ENCODE measurements at regions not wholly inside any gene's neighbourhood (a gene's known extent, or its start where the extent isn't known, plus 50 kb on each side); places are given as distances from the start of the nearest gene placed in this dataset.
A peak's percentile ranks its signal among the peaks of the same experiment; 100 is the strongest.
"Not testable (repeated sequence)": the region's sequence is repeated elsewhere in the genome, so short reads cannot be mapped to it uniquely, and the experiment has no call there.

- peak; percentile 62 for DNase-seq (ENCODE audit: low spot score)
Observed at GRCh38 chr9:129561594-129562281, 59.2 kb downstream of the C9orf50 start.

GRCh38 chr9:129560881-129561306 lies 60.0 kb downstream of the C9orf50 start:
- no peak for DNase-seq (ENCODE audit: low spot score)

DNA sequence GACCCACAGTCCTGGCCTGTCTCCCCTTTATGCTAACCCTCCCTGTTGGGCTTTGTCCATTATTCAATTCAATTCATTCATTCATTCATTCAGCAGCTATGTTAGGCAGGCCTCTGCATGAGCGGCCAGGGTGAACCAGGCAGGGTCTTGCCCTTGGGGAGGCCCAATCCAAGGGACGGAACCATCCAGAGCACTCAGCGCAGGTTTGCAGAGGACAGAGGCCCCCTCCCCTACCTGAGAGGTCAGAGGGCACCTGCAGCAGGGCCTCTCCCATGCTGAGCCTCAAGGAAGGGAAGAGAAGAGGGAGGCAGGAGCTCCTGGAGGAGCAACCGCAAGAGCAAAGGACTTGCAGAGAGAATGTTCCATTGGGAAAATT lies 61.4 kb downstream of the C9orf50 start:
- DNase-seq (ENCODE audit: low spot score), result no peak

DNA sequence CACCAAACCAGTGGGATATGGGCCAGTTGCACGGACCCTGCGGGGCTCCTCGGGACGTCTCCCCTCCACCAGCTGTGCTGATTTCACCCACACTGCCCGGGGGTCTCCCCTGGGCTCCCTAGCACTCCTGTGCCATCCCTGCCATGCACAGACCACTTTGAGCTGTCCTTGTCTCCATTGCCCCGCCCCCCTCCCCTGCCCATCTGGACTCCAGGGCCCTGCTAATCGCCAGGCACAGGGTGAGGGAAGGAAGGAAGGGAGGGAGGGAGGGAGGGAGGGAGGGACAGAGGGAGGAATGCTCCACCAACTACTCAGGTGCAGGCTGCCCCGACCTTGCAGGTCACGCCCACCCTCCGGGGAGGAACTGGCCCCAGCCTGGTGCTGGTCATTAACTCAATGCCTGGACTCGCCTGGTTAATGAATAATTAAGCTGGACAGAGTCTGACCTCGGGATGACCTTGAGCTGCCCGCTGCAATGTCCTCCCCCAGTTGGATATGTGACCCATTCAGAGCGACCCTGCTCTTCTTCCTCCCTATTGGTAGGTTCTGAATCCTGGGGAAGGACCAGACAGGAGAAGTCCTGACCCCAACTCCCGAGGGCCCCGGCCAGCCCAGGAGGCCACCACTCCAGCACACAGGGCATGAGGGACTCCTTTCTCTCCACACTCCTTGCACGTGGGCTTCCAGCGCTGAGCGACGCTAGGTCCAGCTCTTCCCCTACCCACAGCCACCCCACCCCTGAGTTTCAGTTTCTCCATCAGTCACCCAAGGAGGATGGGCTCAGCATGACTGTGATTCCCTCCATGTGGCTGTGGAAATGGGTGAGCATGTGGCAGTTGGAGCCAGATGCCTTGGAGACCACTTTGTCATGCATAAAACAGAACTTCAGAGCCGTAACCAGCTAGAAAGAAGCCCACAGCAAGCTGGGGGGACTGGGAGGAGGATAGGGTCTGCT lies 62.1 kb downstream of the C9orf50 start:
- DNase-seq (ENCODE audit: low spot score), result peak; percentile 66

DNA sequence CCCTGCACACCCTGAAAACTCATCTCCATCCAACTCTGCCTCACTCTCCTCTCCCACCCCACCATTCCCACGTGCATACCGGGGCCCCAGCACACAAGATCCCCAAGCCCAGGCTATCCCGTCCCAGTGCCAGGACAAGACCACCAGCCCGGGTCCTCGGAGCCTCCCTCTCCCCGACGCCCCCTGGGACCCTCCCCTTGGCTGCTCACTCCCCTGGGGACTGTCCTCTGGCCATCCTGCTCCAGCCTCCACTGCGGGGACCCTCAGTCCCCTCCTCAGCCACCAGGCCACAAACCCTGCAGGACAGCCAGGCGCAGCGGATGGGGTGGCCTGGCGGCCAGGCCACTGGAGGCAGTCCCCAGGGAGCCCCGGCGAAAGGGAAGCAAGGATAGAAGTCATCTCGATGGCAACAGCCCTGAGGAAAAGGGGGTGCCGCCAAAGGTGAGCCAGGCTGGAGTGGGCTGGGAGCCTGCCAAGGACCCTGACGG lies 62.8 kb downstream of the C9orf50 start:
- DNase-seq (ENCODE audit: low spot score), result no peak

DNA sequence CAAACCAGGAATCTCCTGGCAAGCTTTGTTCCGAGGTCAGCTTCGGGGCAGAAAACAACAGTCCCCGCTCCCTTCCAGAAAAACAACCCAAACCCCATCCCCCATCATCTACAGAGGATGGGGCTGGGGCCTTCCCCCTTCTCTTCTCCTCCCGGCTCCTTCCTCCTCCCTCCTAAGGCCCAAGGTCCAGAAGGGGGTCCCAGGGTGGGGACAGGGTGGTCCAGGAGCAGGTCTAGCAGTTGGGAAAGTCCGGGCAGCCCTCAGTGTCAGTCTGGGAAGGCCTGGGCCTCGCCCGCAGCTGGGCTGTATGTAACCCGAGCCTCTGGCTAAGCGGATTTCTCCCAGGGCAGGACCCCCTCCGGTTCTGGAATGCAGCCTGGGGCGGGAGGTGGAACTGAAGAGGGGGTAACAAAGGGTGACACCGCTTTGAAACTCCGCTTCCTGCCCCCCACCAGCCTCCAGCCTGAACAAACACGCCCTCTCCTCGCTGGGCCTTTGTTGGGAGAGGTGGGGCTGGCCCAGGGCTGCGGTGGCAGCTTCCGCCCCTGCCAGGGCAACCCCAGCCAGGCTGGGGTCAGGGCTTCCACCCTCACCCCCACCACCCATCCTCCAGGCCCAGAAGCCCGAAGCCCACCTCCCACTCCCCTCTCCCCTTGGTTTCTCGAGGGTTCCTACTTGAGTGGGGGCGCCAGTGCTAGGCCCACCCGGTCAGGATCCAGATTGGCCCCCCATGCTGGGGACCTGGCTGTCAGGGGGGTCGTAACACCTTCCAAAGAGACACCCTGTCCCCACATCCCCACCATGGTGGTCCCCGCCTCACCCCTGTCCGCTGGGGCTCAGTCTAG lies 63.5 kb downstream of the C9orf50 start:
- DNase-seq (ENCODE audit: low spot score), result peak; percentile 56

GRCh38 chr9:129556491-129557191 lies 64.3 kb downstream of the C9orf50 start:
- no peak for DNase-seq (ENCODE audit: low spot score)

- no peak for DNase-seq (ENCODE audit: low spot score)
Observed at GRCh38 chr9:129555512-129556215, 65.2 kb downstream of the C9orf50 start.

DNA sequence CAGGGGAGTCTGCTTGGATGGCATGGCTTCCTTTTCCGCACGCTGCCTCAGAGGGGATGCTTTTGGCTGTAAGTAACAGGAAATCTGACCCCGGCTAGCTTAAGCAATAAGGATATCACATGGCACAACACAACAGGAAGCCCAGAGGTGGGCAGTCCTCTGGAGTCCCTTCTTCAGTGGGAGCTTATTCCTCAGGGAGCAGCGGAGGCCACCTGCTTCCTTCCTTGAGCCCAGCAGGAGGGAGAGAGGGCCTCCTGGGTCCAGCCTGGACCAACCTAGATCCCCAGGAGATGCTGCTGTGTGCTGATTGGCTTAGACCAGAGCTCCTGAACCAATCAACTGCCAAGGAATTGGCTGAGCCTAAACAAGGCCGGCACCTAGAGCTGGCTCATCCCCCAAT lies 66.3 kb downstream of the C9orf50 start:
- no peak for DNase-seq (ENCODE audit: low spot score)

GRCh38 chr9:129553277-129553676 lies 67.6 kb downstream of the C9orf50 start:
- DNase-seq (ENCODE audit: low spot score), result no peak

DNA sequence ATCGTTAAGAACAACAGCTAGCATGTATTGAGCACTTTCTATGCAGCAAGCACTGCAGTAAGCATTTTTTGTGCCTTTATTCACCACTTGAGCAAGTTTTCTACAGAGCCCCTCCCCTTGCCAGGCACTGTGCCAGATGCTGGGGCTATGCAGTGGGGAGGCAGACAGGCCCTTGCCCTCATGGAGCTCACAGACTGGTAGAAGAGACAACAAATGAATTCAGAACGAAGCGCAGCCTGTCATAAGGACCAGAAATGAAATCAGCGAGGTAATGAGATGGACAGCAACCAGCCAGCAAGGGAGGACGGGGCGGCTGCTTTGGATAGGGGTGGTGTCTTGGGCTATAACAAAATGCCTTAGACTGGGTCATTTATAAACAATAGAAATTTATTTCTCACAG lies 68.8 kb downstream of the C9orf50 start:
- no peak for DNase-seq (ENCODE audit: low spot score)

GRCh38 chr9:129551393-129551973 lies 69.4 kb downstream of the C9orf50 start:
- no peak for DNase-seq (ENCODE audit: low spot score)

DNA sequence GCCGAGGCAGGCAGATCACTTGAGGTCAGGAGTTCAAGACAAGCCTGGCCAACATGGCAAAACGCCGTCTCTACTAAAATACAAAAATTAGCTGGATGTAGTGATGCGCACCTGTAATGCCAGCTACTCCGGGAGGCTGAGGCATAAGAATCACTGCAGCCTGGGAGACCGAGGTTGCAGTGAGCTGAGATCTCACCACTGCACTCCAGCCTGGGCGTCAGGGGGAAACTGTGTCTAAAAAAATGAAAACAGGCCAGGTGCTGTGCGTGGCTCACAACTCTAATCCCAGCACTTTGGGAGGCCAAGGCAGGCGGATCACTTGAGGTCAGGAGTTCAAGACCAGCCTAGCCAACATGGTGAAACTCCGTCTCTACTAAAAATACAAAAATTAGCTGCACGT lies 69.9 kb downstream of the C9orf50 start:
- DNase-seq (ENCODE audit: low spot score), result not testable (repeated sequence)

GRCh38 chr9:129550199-129550839 lies 70.6 kb downstream of the C9orf50 start:
- DNase-seq (ENCODE audit: low spot score), result peak; percentile 58

DNA sequence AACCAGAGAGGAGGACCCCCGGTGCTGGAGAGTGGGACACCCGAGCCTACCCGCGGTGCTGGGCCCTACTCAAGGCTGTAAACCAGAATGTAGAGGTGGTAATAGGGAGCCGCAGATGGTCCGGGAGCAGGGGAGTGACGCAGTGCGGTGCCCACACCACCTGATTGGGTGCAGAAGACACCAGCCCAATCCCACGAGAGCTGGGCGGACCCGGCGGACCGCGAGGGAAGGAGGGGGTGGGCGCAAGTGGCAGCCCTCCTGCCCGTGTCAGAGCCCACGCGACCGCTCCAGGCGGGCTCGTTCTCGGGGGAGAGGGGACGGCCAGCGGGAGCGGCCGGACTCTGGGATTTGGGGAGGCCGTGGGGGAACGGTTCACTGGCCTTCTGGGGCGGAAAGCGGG lies 71.2 kb downstream of the C9orf50 start:
- peak; percentile 34 for DNase-seq (ENCODE audit: low spot score)

GRCh38 chr9:129549139-129549538 lies 71.8 kb downstream of the C9orf50 start:
- DNase-seq (ENCODE audit: low spot score), result no peak

DNA sequence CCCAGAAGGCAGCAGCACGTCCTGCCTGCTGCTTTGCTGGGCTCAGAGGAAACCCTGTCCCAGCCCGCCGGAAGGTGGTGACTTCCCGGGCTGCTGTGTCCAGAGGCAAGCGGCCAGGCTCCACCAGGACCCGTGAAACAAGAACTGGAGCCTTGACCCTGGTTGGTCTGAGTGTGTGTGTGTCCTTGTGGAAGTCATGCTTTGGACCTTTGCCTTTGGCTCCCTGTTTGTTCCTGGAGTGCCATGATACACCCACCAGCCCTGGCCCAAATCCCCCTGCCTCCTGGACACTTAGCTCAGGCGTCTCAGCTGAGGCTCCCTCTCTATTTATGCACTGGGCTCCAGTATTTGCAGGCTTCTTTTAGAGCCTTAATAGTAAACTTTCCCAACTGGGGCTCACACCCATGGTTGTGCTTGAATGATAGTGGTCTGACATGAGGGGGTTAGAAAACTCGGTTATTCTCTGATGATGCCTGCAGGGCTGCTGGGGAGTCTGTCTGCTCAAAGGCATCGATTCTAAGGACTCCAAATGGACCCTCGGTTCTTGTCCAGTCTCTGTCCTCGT lies 72.2 kb downstream of the C9orf50 start:
- DNase-seq (ENCODE audit: low spot score), result no peak

GRCh38 chr9:129547869-129548570 lies 72.9 kb downstream of the C9orf50 start:
- DNase-seq (ENCODE audit: low spot score), result peak; percentile 67

- DNase-seq (ENCODE audit: low spot score), result no peak
Observed at GRCh38 chr9:129547063-129547462, 73.8 kb downstream of the C9orf50 start.
